ENCODE measurements at regions not wholly inside any gene's neighbourhood (a gene's known extent, or its start where the extent isn't known, plus 50 kb on each side); places are given as distances from the start of the nearest gene placed in this dataset.

DNA sequence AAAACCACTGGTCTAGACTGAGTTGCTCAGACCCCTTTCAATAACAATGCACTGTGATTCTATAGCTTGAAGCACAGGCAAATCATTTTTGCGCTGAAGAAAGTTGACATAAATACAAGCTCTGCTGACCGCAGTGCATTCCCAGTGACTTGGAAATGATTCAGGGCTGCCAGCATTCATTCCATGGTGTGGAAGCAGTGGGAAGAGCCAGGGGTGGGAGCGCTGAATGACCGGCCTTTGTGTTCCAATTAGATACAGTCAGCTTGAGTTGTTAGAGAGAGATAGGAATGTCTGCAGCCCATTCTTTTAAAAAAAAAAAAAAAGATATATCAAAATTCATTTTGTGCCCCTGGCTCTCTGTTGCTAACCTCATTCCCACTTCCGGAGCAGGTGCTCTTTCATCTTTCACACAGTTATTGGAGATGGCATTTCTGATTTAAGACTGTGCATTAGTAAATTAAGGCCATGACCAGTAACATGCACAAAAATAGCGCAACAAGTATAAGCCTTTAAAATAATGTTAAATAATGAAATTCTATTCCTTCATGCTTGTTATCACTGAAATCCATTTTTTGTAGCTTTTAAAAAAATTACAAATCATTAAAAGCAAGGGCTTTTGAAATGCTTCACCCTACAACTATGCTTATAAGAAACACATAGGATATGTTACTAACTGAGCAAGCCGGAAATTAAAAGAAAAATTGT is 59.4 kb upstream of the CTLA4 start:
- H3K9me3 ChIP-seq = peaks cover 0 to 21% (median 6%) of the 10 kb centered on the region in 4 donors
- no peak overlapping the region for H3K27ac ChIP-seq
- peaks cover 0 to 31% (median 8%) of the 10 kb centered on the region in 4 donors for H3K4me1 ChIP-seq
- H3K27me3 ChIP-seq = no peaks in the 10 kb centered on the region
- WGBS, 5 donors = 80 to 88% (median 85%) methylated on average over 7 of the region's 7 CpGs
- intact Hi-C loops (cut with DNase I; ENCODE audit: low total_unique reads) = no loop called here
- H3K4me3 ChIP-seq = no peak overlapping the region
- no peaks in the 10 kb centered on the region for H3K36me3 ChIP-seq
- DNase-seq = peak in 1 of 2 donors; percentile 67
- TF ChIP-seq POLR2AphosphoS5 (IDR thresholded peaks at IDR 0.05) = no peak
- no peak for TF ChIP-seq POLR2A (IDR thresholded peaks at IDR 0.05)
- TF ChIP-seq, protein P1, sequence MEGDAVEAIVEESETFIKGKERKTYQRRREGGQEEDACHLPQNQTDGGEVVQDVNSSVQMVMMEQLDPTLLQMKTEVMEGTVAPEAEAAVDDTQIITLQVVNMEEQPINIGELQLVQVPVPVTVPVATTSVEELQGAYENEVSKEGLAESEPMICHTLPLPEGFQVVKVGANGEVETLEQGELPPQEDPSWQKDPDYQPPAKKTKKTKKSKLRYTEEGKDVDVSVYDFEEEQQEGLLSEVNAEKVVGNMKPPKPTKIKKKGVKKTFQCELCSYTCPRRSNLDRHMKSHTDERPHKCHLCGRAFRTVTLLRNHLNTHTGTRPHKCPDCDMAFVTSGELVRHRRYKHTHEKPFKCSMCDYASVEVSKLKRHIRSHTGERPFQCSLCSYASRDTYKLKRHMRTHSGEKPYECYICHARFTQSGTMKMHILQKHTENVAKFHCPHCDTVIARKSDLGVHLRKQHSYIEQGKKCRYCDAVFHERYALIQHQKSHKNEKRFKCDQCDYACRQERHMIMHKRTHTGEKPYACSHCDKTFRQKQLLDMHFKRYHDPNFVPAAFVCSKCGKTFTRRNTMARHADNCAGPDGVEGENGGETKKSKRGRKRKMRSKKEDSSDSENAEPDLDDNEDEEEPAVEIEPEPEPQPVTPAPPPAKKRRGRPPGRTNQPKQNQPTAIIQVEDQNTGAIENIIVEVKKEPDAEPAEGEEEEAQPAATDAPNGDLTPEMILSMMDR (IDR thresholded peaks at IDR 0.05) = no peak
- no peak for TF ChIP-seq EP300 (IDR thresholded peaks at IDR 0.05)

DNA sequence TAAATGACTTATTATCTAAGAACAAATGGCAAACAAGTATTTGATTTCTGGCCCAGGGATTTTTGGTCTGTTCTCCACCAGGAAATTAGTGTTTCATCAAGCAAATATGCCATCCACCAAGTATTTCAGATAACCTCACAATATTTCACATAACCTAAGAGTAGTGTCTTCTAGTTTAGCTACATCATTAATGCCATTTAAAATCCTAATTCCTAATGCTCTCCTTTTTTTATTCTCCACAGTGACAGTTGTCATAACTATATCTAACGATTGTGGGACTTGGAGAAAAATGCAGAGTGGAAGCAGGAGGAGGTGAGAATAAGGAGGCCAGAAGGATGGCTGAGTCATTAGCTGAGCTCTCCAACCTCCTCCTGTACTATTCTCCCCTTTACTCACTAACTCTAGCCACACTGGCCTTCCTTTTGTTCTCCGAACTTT is 58.5 kb upstream of the CTLA4 start:
- Histone ChIP-seq H3K36me3 (no peaks in the 10 kb centered on the region), H3K27me3 (no peaks in the 10 kb centered on the region), H3K4me3 (no peak overlapping the region), H3K9me3 (peaks cover 0 to 21% (median 6%) of the 10 kb centered on the region in 4 donors), H3K27ac (peak overlapping the region in 2 of 5 donors; percentile 13 to 80), H3K4me1 (peaks cover 0 to 31% (median 15%) of the 10 kb centered on the region in 4 donors)
- DNase-seq = no peak
- intact Hi-C loops (cut with DNase I; ENCODE audit: low total_unique reads) = no loop called here
- no peak for TF ChIP-seq POLR2AphosphoS5 (IDR thresholded peaks at IDR 0.05)
- no peak for TF ChIP-seq POLR2A (IDR thresholded peaks at IDR 0.05)
- TF ChIP-seq, protein P1 (IDR thresholded peaks at IDR 0.05) = no peak
- no peak for TF ChIP-seq EP300 (IDR thresholded peaks at IDR 0.05)
- 82 to 89% (median 85%) methylated on average over 2 of the region's 2 CpGs for WGBS, 5 donors

DNA sequence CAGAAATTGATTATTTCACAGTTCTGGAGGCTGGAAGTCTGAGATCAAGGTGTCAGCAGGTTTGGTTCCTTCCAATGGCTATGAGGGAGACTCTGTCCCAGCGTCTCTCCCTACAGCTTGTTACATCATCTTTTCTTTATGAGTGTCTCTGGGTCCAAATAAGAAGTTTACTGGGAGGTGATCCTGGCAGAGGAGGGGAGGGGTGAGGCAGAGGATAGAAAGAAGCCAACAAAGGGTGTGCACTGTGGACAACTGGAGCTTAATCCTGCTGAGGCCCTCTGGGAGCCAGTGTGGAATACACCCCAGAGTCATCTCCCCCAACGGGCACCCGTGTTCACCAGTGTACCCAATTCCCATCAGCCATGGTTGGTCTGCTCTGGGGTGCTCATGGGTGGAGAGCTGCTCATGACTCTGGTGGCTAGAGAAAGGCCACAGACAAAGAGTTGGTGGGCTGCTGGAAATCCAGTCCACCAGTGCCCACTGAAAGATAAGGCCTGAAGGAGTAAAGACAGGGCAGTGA is 57.5 kb upstream of the CTLA4 start:
- H3K9me3 ChIP-seq = peaks cover 0 to 15% (median 5%) of the 10 kb centered on the region in 4 donors
- intact Hi-C loops (cut with DNase I; ENCODE audit: low total_unique reads) = loop anchor here (10.0 kb wide), 1 partner anchor 325 kb away; no protein-coding TSS in a partner anchor
- peak overlapping the region in 1 of 5 donors; percentile 80 for H3K27ac ChIP-seq
- H3K27me3 ChIP-seq = no peaks in the 10 kb centered on the region
- TF ChIP-seq EP300 (IDR thresholded peaks at IDR 0.05) (no peak), POLR2AphosphoS5 (IDR thresholded peaks at IDR 0.05) (no peak), POLR2A (IDR thresholded peaks at IDR 0.05) (no peak)
- TF ChIP-seq, protein P1 (IDR thresholded peaks at IDR 0.05) = no peak
- H3K36me3 ChIP-seq = no peaks in the 10 kb centered on the region
- 83 to 98% (median 93%) methylated on average over 3 of the region's 3 CpGs for WGBS, 5 donors
- no peak overlapping the region for H3K4me3 ChIP-seq
- H3K4me1 ChIP-seq = peaks cover 8 to 36% (median 23%) of the 10 kb centered on the region in 4 donors
- DNase-seq = no peak

GRCh38 chr2:203811491-203812221 is 55.9 kb upstream of the CTLA4 start:
- H3K27ac ChIP-seq = peak overlapping the region; percentile 22 to 80 (median 35)
- no peaks in the 10 kb centered on the region for H3K27me3 ChIP-seq
- H3K9me3 ChIP-seq = no peaks in the 10 kb centered on the region
- WGBS, 5 donors = 42 to 54% (median 45%) methylated on average over 9 of the region's 9 CpGs
- H3K36me3 ChIP-seq = no peaks in the 10 kb centered on the region
- intact Hi-C loops (cut with DNase I; ENCODE audit: low total_unique reads) = loop anchor here (10.0 kb wide), 1 partner anchor 327 kb away; no protein-coding TSS in a partner anchor
- peaks cover 10 to 47% (median 28%) of the 10 kb centered on the region in 4 donors for H3K4me1 ChIP-seq
- peak; percentile 84 to 93 for DNase-seq
- no peak overlapping the region for H3K4me3 ChIP-seq
- peak in 2 of 3 donors; percentile 55 to 92 for TF ChIP-seq POLR2AphosphoS5 (IDR thresholded peaks at IDR 0.05)
- no peak for TF ChIP-seq POLR2A (IDR thresholded peaks at IDR 0.05)

Data from stomach (tissue), 8 donors.